DOHH2 (cell line): ENCODE measurements at regions not wholly inside any gene's neighbourhood (a gene's known extent, or its start where the extent isn't known, plus 50 kb on each side); places are given as distances from the start of the nearest gene placed in this dataset.

Experiments used
- H3F3A ChIP-seq: fragments of 200-600 bp; sonication (generic), shearing (Covaris generic); 2 replicates; pipeline ENCODE4 v1.6.0; 2016; ENCODE audit warnings: antibody characterized with exemption, mild to moderate bottlenecking; ENCODE audit not compliant: control insufficient read depth, insufficient read depth
- H3K27ac ChIP-seq: fragments of 200-600 bp; sonication (generic); 2 replicates; pipeline ENCODE4 v1.5.1; 2014; ENCODE audit warnings: low read depth, mild to moderate bottlenecking, low read length, moderate library complexity
- H3K27me3 ChIP-seq: fragments of 200-600 bp; sonication (generic); 2 replicates; pipeline ENCODE4 v1.6.1; 2014; ENCODE audit warnings: mild to moderate bottlenecking, low read length, mixed read lengths; ENCODE audit not compliant: control insufficient read depth
- H3K36me3 ChIP-seq: fragments of 200-600 bp; sonication (generic); 2 replicates; pipeline ENCODE4 v1.6.1; 2014; ENCODE audit warnings: mild to moderate bottlenecking, low read length, moderate library complexity, mixed read lengths; ENCODE audit not compliant: control insufficient read depth
- H3K4me1 ChIP-seq: fragments of 200-600 bp; sonication (generic); 2 replicates; pipeline ENCODE4 v1.6.1; 2014; ENCODE audit warnings: mild to moderate bottlenecking, low read length, mixed read lengths; ENCODE audit not compliant: control insufficient read depth
- H3K4me2 ChIP-seq: fragments of 200-600 bp; sonication (generic); 2 replicates; pipeline ENCODE4 v1.6.0; 2014; ENCODE audit warnings: mild to moderate bottlenecking, low read length, moderate library complexity
- H3K4me3 ChIP-seq: fragments of 200-600 bp; sonication (generic); 2 replicates; pipeline ENCODE4 v1.5.1; 2014; ENCODE audit warnings: mild to moderate bottlenecking, low read length, mixed read lengths
- H3K79me2 ChIP-seq: fragments of 200-600 bp; sonication (generic); 2 replicates; pipeline ENCODE4 v1.6.1; 2014; ENCODE audit warnings: mild to moderate bottlenecking, low read length, mixed read lengths; ENCODE audit not compliant: control insufficient read depth
- H3K9me2 ChIP-seq: fragments of 200-600 bp; sonication (generic); replicated peaks from 2 replicates; pipeline ENCODE4 v1.6.1; 2014; ENCODE audit warnings: mild to moderate bottlenecking, low read length, mixed read lengths; ENCODE audit not compliant: control insufficient read depth
- H3K9me3 ChIP-seq: fragments of 200-600 bp; sonication (generic); 2 replicates; pipeline ENCODE4 v1.6.1; 2014; ENCODE audit warnings: antibody characterized with exemption, low read length, mixed read lengths; ENCODE audit not compliant: control insufficient read depth, insufficient read depth
- H4K20me1 ChIP-seq: fragments of 200-600 bp; sonication (generic); 2 replicates; pipeline ENCODE4 v1.6.0; 2014; ENCODE audit warnings: low read depth, mild to moderate bottlenecking, antibody characterized with exemption, low read length, moderate library complexity; ENCODE audit not compliant: control insufficient read depth, insufficient read depth
- EZH2phosphoT487 ChIP-seq: fragments of 200-600 bp; sonication (generic); IDR thresholded peaks from 2 replicates; pipeline ENCODE4 v1.6.1; 2017; ENCODE audit warnings: borderline replicate concordance, mild to moderate bottlenecking, antibody characterized with exemption, low read length, moderate library complexity, mixed read lengths
- TF ChIP-seq, protein P1 (sequence below): fragments of 200-600 bp; sonication (generic); IDR thresholded peaks from one replicate; pipeline ENCODE4 v1.5.1; 2014; ENCODE audit warnings: antibody characterized with exemption, mild to moderate bottlenecking, low read depth, low read length; ENCODE audit not compliant: poor library complexity, severe bottlenecking

DNA sequence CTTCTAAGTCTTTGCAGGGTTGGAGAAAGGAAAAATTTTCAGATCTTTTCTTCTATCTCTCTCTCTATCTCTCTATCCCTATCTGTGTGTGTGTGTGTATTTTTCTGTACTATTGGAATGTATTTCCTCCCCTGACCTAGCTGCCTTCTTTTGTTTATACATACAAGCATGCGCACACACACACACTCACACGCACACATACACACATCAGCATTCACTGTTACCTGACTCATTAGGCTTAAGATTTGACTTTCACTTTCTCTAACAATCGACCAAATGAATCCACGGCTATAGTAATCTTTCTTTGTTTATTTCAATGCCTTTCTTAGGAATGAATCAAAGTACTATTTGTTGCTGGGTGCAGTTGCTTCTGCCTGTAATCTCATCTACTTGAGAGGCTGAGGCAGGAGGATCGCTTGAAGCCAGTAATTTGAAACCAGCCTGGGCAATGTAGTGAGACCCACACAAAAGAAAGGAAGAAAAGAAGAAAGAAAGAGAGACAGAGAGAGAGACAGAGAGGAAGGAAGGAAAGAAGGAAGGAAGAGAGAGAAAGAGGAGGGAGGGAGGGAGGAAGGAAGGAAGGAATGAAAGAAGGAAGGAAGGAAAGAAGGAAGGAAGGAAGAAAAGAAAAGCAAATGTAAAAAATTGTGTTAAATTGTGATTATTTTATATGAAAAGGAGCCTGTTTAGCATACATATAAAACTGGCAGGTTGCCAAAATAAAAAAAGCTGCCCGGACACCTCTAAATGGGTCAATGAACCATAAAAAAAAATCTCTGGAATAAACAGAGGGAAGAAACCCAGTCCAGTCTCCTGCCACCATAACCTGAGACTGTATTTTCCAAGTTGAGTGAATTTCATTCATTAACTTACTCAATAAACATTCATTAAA is 206.8 kb downstream of the ZNF326 start:
- Histone ChIP-seq H3K9me2 (no peaks in the 10 kb centered on the region), H3F3A (no peaks in the 10 kb centered on the region), H3K27me3 (no peaks in the 10 kb centered on the region), H3K36me3 (no peaks in the 10 kb centered on the region), H3K79me2 (no peaks in the 10 kb centered on the region), H3K27ac (no peak overlapping the region), H3K9me3 (no peaks in the 10 kb centered on the region), H4K20me1 (no peaks in the 10 kb centered on the region), H3K4me1 (no peaks in the 10 kb centered on the region), H3K4me3 (no peak overlapping the region), H3K4me2 (no peak overlapping the region)
- no peak for TF ChIP-seq EZH2phosphoT487
- TF ChIP-seq, protein P1, sequence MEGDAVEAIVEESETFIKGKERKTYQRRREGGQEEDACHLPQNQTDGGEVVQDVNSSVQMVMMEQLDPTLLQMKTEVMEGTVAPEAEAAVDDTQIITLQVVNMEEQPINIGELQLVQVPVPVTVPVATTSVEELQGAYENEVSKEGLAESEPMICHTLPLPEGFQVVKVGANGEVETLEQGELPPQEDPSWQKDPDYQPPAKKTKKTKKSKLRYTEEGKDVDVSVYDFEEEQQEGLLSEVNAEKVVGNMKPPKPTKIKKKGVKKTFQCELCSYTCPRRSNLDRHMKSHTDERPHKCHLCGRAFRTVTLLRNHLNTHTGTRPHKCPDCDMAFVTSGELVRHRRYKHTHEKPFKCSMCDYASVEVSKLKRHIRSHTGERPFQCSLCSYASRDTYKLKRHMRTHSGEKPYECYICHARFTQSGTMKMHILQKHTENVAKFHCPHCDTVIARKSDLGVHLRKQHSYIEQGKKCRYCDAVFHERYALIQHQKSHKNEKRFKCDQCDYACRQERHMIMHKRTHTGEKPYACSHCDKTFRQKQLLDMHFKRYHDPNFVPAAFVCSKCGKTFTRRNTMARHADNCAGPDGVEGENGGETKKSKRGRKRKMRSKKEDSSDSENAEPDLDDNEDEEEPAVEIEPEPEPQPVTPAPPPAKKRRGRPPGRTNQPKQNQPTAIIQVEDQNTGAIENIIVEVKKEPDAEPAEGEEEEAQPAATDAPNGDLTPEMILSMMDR, result no peak

DNA sequence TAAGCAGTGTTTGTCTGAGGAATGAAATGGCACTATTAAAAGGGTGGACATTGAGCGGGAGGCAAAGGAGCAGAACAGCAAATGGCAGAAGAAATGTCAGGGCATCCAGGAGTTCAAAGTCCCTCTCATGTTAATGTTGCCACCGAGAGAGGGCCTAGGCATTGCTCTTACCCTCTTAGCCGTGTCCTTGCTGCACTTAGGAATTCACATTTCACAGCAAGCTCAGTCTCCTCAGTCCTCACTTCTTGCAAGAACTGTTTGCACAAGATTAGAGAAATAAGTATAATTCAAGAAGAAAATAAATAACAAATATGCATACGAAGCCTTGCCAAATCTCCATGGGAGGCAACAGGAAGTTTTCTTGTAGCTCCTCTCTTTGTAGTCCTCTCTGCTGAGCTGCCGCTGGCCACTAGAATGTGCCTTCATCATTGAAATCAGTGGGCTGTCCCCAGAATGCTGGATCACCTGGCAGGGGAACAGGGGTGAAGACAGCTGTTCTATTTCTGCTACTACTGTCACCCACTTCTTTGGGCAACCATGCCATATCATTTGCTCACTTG is 205.8 kb downstream of the ZNF326 start:
- H3K4me2 ChIP-seq, result no peak overlapping the region
- no peaks in the 10 kb centered on the region for H3F3A ChIP-seq
- H3K27me3 ChIP-seq, result no peaks in the 10 kb centered on the region
- no peaks in the 10 kb centered on the region for H4K20me1 ChIP-seq
- no peaks in the 10 kb centered on the region for H3K36me3 ChIP-seq
- no peaks in the 10 kb centered on the region for H3K79me2 ChIP-seq
- H3K4me3 ChIP-seq, result no peak overlapping the region
- H3K27ac ChIP-seq, result no peak overlapping the region
- no peaks in the 10 kb centered on the region for H3K4me1 ChIP-seq
- no peaks in the 10 kb centered on the region for H3K9me2 ChIP-seq
- TF ChIP-seq EZH2phosphoT487, result no peak
- TF ChIP-seq, protein P1, result no peak
- H3K9me3 ChIP-seq, result no peaks in the 10 kb centered on the region

DNA sequence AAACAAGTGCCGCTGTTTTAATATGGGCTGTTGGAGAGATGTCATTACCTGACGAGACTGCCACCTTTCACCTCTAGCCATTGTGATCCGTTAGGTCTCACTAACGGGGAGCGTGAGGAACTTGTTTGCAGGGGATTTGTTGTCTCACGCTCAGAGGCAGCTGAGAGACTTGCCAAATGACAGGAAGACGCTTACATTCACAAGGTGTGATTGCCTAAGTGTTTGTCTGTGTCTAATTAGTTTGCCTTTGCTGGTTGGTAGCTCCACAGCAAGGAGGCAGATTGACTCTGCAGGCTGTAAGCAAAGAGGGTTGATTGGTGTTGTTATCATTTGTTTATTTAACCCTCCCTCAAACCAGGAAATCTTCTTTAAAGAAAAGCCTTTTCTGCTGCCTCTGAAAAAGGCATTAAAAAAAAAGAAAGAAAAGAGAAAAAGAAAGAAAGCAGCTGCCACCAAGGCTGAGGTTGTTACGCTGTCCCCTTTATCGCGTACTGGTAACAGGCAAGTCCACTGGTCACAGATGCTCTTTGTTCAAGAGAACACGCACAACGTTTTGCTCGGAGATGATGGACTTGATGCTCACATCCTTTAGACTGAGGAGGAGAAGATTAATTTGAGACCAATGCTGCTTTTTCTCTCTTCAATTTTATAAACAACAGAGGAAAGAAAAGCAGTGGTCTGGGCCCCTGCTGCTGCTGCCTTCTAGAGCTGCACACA is 203.9 kb downstream of the ZNF326 start:
- Histone ChIP-seq H3K79me2 (no peaks in the 10 kb centered on the region), H3K36me3 (no peaks in the 10 kb centered on the region), H3K9me2 (no peaks in the 10 kb centered on the region), H3K27ac (no peak overlapping the region), H3K4me2 (no peak overlapping the region), H4K20me1 (no peaks in the 10 kb centered on the region), H3F3A (no peaks in the 10 kb centered on the region), H3K4me1 (no peaks in the 10 kb centered on the region), H3K9me3 (no peaks in the 10 kb centered on the region), H3K27me3 (no peaks in the 10 kb centered on the region), H3K4me3 (no peak overlapping the region)
- TF ChIP-seq EZH2phosphoT487, result no peak
- TF ChIP-seq, protein P1, result no peak
